ENCODE measurements at regions not wholly inside any gene's neighbourhood (a gene's known extent, or its start where the extent isn't known, plus 50 kb on each side); places are given as distances from the start of the nearest gene placed in this dataset.

- no peak overlapping the region for H3K9ac ChIP-seq (ENCODE audit: low read length)
- no peak overlapping the region for H3K4me3 ChIP-seq (ENCODE audit: low read length)
- no peaks in the 10 kb centered on the region for H3K27me3 ChIP-seq (replicated peaks; ENCODE audit: control insufficient read depth, insufficient read depth, low read length)
- H3K36me3 ChIP-seq (ENCODE audit: control insufficient read depth, insufficient read depth, low read length, severe bottlenecking) = no peaks in the 10 kb centered on the region
- H3K4me1 ChIP-seq (ENCODE audit: control insufficient read depth, insufficient read depth, low read length) = no peaks in the 10 kb centered on the region
- H3K9me3 ChIP-seq (ENCODE audit: control insufficient read depth, low read length) = peaks cover 4% of the 10 kb centered on the region
- no peak for DNase-seq (ENCODE audit: low read depth)
Observed at GRCh38 chr12:34198924-34199323, 176.6 kb downstream of the ALG10 start.

- Histone ChIP-seq H3K9ac (ENCODE audit: low read length) (no peak overlapping the region), H3K9me3 (ENCODE audit: control insufficient read depth, low read length) (no peaks in the 10 kb centered on the region)
Observed at GRCh38 chr12:34203866-34204620, 181.7 kb downstream of the ALG10 start.

GRCh38 chr12:34204830-34205285 is 182.6 kb downstream of the ALG10 start:
- H3K4me1 ChIP-seq (ENCODE audit: control insufficient read depth, insufficient read depth, low read length) = no peaks in the 10 kb centered on the region
- H3K9ac ChIP-seq (ENCODE audit: low read length) = no peak overlapping the region
- H3K4me3 ChIP-seq (ENCODE audit: low read length) = no peak overlapping the region
- no peak for DNase-seq (ENCODE audit: low read depth)
- no peaks in the 10 kb centered on the region for H3K36me3 ChIP-seq (ENCODE audit: control insufficient read depth, insufficient read depth, low read length, severe bottlenecking)
- no peaks in the 10 kb centered on the region for H3K9me3 ChIP-seq (ENCODE audit: control insufficient read depth, low read length)
- no peaks in the 10 kb centered on the region for H3K27me3 ChIP-seq (replicated peaks; ENCODE audit: control insufficient read depth, insufficient read depth, low read length)

More at GRCh38 chr12:34203866-34204620, 181.7 kb downstream of the ALG10 start:
- DNase-seq (ENCODE audit: low read depth) = no peak
- Histone ChIP-seq H3K4me3 (ENCODE audit: low read length) (no peak overlapping the region), H3K36me3 (ENCODE audit: control insufficient read depth, insufficient read depth, low read length, severe bottlenecking) (no peaks in the 10 kb centered on the region), H3K4me1 (ENCODE audit: control insufficient read depth, insufficient read depth, low read length) (no peaks in the 10 kb centered on the region), H3K27me3 (replicated peaks; ENCODE audit: control insufficient read depth, insufficient read depth, low read length) (no peaks in the 10 kb centered on the region)

- DNase-seq (ENCODE audit: low read depth) = no peak
- Histone ChIP-seq H3K4me3 (ENCODE audit: low read length) (no peak overlapping the region), H3K9me3 (ENCODE audit: control insufficient read depth, low read length) (no peaks in the 10 kb centered on the region)
Observed at GRCh38 chr12:34205401-34205800, 183.1 kb downstream of the ALG10 start.

GRCh38 chr12:34206061-34206785 is 183.9 kb downstream of the ALG10 start:
- no peak overlapping the region for H3K9ac ChIP-seq (ENCODE audit: low read length)
- no peaks in the 10 kb centered on the region for H3K9me3 ChIP-seq (ENCODE audit: control insufficient read depth, low read length)
- H3K4me1 ChIP-seq (ENCODE audit: control insufficient read depth, insufficient read depth, low read length) = no peaks in the 10 kb centered on the region
- H3K4me3 ChIP-seq (ENCODE audit: low read length) = no peak overlapping the region
- DNase-seq (ENCODE audit: low read depth) = no peak
- no peaks in the 10 kb centered on the region for H3K36me3 ChIP-seq (ENCODE audit: control insufficient read depth, insufficient read depth, low read length, severe bottlenecking)
- no peaks in the 10 kb centered on the region for H3K27me3 ChIP-seq (replicated peaks; ENCODE audit: control insufficient read depth, insufficient read depth, low read length)

More at GRCh38 chr12:34205401-34205800, 183.1 kb downstream of the ALG10 start:
- Histone ChIP-seq H3K4me1 (ENCODE audit: control insufficient read depth, insufficient read depth, low read length) (no peaks in the 10 kb centered on the region), H3K36me3 (ENCODE audit: control insufficient read depth, insufficient read depth, low read length, severe bottlenecking) (no peaks in the 10 kb centered on the region), H3K27me3 (replicated peaks; ENCODE audit: control insufficient read depth, insufficient read depth, low read length) (no peaks in the 10 kb centered on the region), H3K9ac (ENCODE audit: low read length) (no peak overlapping the region)

- Histone ChIP-seq H3K4me1 (ENCODE audit: control insufficient read depth, insufficient read depth, low read length) (no peaks in the 10 kb centered on the region), H3K9me3 (ENCODE audit: control insufficient read depth, low read length) (no peaks in the 10 kb centered on the region), H3K36me3 (ENCODE audit: control insufficient read depth, insufficient read depth, low read length, severe bottlenecking) (no peaks in the 10 kb centered on the region), H3K27me3 (replicated peaks; ENCODE audit: control insufficient read depth, insufficient read depth, low read length) (no peaks in the 10 kb centered on the region), H3K9ac (ENCODE audit: low read length) (no peak overlapping the region), H3K4me3 (ENCODE audit: low read length) (no peak overlapping the region)
- DNase-seq (ENCODE audit: low read depth) = no peak
Observed at GRCh38 chr12:34207858-34208257, 185.6 kb downstream of the ALG10 start.

- Histone ChIP-seq H3K9me3 (ENCODE audit: control insufficient read depth, low read length) (no peaks in the 10 kb centered on the region), H3K36me3 (ENCODE audit: control insufficient read depth, insufficient read depth, low read length, severe bottlenecking) (no peaks in the 10 kb centered on the region), H3K4me1 (ENCODE audit: control insufficient read depth, insufficient read depth, low read length) (no peaks in the 10 kb centered on the region), H3K27me3 (replicated peaks; ENCODE audit: control insufficient read depth, insufficient read depth, low read length) (no peaks in the 10 kb centered on the region), H3K9ac (ENCODE audit: low read length) (no peak overlapping the region), H3K4me3 (ENCODE audit: low read length) (no peak overlapping the region)
- DNase-seq (ENCODE audit: low read depth) = no peak
Observed at GRCh38 chr12:34208331-34209258, 186.3 kb downstream of the ALG10 start.

- no peak overlapping the region for H3K9ac ChIP-seq (ENCODE audit: low read length)
- no peak overlapping the region for H3K4me3 ChIP-seq (ENCODE audit: low read length)
- DNase-seq (ENCODE audit: low read depth) = no peak
- no peaks in the 10 kb centered on the region for H3K9me3 ChIP-seq (ENCODE audit: control insufficient read depth, low read length)
- no peaks in the 10 kb centered on the region for H3K36me3 ChIP-seq (ENCODE audit: control insufficient read depth, insufficient read depth, low read length, severe bottlenecking)
- H3K4me1 ChIP-seq (ENCODE audit: control insufficient read depth, insufficient read depth, low read length) = no peaks in the 10 kb centered on the region
- H3K27me3 ChIP-seq (replicated peaks; ENCODE audit: control insufficient read depth, insufficient read depth, low read length) = no peaks in the 10 kb centered on the region
Observed at GRCh38 chr12:34209259-34209835, 187.1 kb downstream of the ALG10 start.

GRCh38 chr12:34210183-34210582 is 187.9 kb downstream of the ALG10 start:
- H3K9me3 ChIP-seq (ENCODE audit: control insufficient read depth, low read length) = no peaks in the 10 kb centered on the region
- no peak for DNase-seq (ENCODE audit: low read depth)
- no peak overlapping the region for H3K4me3 ChIP-seq (ENCODE audit: low read length)
- H3K9ac ChIP-seq (ENCODE audit: low read length) = no peak overlapping the region
- no peaks in the 10 kb centered on the region for H3K36me3 ChIP-seq (ENCODE audit: control insufficient read depth, insufficient read depth, low read length, severe bottlenecking)
- H3K4me1 ChIP-seq (ENCODE audit: control insufficient read depth, insufficient read depth, low read length) = no peaks in the 10 kb centered on the region
- no peaks in the 10 kb centered on the region for H3K27me3 ChIP-seq (replicated peaks; ENCODE audit: control insufficient read depth, insufficient read depth, low read length)

GRCh38 chr12:34210689-34211530 is 188.6 kb downstream of the ALG10 start:
- no peak overlapping the region for H3K9ac ChIP-seq (ENCODE audit: low read length)
- H3K4me3 ChIP-seq (ENCODE audit: low read length) = no peak overlapping the region
- no peak for DNase-seq (ENCODE audit: low read depth)
- H3K36me3 ChIP-seq (ENCODE audit: control insufficient read depth, insufficient read depth, low read length, severe bottlenecking) = no peaks in the 10 kb centered on the region
- H3K27me3 ChIP-seq (replicated peaks; ENCODE audit: control insufficient read depth, insufficient read depth, low read length) = no peaks in the 10 kb centered on the region
- H3K9me3 ChIP-seq (ENCODE audit: control insufficient read depth, low read length) = no peaks in the 10 kb centered on the region
- H3K4me1 ChIP-seq (ENCODE audit: control insufficient read depth, insufficient read depth, low read length) = no peaks in the 10 kb centered on the region

Measured in adipocyte (in vitro differentiated cells).